ENCODE measurements at regions not wholly inside any gene's neighbourhood (a gene's known extent, or its start where the extent isn't known, plus 50 kb on each side); places are given as distances from the start of the nearest gene placed in this dataset.

DNA sequence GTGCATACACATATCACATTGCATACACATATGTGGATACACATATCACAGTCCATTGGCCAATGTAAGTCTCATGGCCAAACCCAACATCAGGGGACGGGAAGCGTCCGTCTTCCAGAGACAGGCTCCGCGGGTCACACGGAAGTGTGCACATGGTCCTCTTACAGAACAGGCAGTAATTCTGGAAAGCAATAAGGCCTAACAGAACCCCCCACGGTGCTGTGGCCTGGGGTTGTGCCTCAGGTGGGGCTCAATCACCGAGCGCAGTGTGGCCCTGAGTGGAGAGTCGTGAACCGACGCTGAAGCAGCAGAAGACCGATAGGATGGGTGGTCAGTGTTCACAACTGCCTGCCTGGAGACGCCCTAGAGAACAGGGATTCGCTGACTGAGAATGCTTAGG lies 857.3 kb downstream of the GALR1 start:
- DNase-seq, result no peak

DNA sequence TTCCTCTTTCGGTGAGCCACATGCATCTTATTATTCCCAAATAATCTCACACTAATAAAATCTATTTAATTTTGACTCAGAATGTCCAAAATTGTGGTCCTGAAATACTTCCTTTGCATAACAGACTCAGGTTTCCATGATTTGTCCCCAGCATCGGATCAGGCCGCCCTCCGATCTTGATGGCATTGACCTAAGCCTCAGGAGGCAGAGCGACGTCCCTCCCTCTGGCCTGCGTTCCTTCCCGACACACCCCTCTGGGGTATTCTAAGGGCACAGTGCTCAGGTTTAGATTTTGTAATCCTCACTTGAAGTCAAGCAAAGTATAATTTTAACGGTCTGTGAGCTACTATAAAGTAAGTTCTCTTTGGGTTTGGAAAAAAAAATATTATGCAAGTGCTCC lies 857.7 kb downstream of the GALR1 start:
- no peak for DNase-seq

- DNase-seq, result no peak
Measured at GRCh38 chr18:78108554-78108953, 858.9 kb downstream of the GALR1 start.

- no peak for DNase-seq
Measured at GRCh38 chr18:78113136-78113939, 863.7 kb downstream of the GALR1 start.

DNA sequence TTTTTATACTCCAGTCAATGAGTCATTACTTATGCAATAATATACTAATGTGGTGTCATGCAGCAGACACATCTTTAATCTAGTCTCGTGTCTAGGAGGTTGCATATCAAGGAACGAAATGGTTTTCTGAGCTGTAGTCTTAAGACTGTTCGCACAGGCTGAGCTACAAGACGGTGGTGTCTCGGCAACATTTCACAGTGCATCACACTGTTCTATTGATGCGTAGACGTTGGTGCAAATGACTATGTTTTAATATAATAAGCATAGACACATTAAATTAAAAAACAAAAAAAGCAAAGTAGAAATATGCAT lies 864.2 kb downstream of the GALR1 start:
- DNase-seq, result no peak

DNA sequence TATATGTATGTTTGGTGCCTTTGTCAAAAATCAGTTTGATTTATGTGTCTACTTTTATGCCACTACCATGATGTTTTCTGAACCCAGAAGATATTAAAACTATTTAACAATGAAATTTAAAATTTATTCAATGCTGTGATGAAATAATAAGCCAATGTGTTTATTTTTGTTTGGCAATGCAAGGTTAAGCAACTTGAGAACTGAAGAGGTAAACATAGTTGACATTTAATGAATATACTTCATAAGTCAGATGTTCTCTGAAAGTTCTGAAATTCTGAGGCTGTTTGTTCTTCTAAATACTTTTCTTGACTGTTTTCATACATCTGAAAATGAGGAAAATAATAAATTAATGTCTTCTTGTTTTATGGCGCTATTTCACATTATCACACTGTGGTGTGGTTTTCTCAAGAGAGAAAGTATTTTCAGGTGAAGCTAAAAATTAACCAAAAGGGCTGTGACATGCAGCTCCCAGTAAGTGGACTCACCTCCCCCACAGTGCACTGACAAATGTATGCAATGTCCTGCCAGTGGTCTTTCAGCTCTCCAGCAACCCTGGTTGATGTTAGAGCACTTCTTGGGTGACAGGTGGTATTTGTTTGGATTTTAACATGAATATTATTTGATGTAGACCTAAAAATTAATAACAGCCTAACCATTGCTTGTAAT lies 863.6 kb upstream of the SALL3 start:
- no peak for DNase-seq

GRCh38 chr18:78123144-78123909 lies 856.3 kb upstream of the SALL3 start:
- DNase-seq, result no peak

DNA sequence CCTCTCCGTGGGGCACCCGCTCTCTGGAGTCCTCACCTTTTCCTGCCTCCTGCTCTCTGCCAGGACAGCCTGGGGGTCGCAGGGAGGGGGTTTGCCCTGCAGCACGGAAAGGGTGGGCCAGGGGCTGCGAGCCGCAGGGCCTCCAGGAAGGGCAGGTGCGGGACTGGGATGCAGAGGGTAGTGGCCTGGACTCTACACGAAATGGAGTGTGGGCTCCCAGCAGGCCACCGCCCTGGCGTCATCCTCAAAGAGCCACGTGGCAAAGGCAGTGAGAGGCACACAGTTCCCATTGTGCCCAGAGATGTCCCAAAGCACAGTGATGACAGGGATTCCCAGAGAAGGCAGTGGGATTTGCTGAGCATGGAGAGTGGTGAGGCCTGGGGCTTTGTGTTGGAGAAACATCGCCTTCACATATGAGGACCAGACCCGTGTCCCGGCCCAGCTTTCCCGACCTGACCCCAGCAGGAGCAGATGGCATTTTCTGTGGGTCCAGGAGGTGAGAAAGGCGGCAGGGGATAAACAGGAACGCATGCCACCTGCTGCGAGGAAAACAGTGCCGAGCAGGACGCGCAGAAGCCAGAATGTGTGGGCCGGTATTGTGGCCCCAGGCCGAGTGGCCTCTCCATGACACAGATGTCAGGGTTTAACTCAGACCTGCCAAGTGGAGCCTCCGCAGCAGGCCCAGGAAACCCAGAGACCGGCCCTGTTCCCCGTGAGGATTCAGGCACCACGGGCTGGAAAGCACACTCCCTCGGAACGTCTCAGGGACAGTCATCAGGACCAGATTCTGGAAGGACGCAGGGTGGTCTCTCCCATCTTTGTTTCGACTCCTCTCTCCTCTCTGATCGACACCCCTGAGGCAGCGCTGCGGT lies 855.5 kb upstream of the SALL3 start:
- no peak for DNase-seq

- no peak for DNase-seq
Measured at GRCh38 chr18:78125206-78125896, 854.3 kb upstream of the SALL3 start.

GRCh38 chr18:78126106-78126505 lies 853.5 kb upstream of the SALL3 start:
- DNase-seq, result no peak

DNA sequence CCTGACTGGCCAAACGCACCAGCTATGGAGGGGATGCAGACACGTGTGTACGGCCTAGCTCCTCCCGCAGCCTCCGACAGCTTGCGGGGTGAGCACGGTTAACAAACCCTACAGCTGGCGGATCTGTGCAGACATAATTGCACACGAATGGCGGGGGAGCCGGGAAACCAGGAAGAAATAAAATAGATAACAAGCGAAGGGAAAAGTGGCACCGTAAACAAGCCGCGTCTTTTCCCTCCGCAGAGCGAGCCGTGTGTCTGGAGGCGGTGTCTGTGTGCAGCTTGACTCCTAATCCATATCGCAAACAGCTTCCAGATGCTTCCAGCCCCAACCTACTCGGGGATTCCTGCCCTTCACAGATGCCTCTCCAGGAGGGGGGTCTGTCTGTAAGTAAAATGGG lies 853.1 kb upstream of the SALL3 start:
- no peak for DNase-seq

- no peak for DNase-seq
Measured at GRCh38 chr18:78127041-78127440, 852.6 kb upstream of the SALL3 start.

DNA sequence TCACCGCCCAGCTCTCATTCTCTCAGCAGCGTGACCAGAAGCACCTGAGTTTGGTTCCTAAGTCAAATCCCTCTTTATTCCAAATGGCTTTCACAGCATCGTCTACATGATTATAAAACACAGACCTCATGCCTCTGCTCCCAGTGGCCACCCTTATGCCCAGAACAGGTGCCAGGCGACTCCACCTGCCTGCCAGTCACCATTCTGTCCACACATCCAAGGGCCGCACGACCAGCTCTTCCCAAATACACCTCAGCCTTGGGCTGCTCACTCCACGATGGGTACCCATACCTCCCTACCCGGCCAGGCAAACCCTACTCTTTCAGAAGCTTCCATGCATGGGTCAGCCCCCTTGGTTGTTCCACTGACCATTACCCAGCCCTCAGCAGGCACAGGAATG lies 851.6 kb upstream of the SALL3 start:
- DNase-seq, result no peak

- no peak for DNase-seq
Measured at GRCh38 chr18:78129260-78129659, 850.4 kb upstream of the SALL3 start.

- DNase-seq, result no peak
Measured at GRCh38 chr18:78130232-78131195, 849.1 kb upstream of the SALL3 start.

DNA sequence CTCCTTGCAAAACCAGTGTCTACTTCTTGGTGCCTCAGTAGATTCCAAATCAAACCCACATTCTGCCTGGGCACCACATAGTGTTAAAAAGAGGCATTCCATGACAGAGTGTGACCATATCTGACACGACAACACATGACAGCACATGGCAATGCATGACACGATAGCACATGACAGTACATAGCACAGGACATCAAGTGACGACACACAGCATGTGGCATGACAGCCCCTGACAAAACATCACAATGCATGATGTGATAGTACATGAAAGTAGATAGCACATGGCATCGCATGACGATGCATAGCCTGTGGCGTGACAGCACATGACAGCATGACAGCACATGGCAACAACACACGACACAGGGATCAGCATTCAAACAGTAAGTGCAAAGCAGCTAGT lies 845.9 kb upstream of the SALL3 start:
- DNase-seq, result no peak

DNA sequence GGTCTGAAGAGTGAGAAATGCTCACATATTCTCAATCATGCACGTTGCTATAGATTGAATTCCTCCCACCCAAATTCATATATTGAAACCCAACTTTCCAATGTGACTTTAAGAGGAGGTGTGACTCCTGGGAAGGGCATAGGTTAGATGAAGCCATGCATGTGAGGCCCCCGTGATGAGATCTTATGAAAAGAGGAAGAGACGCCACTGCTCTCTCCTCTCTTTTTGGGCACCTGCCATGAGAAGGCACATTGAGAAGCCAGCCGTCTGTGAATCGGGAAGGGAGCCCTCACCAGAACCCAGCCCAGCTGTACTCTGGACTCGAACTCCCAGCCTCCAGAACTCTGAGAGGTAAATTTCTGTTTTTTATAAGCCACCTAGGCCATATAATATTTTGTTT lies 842.6 kb upstream of the SALL3 start:
- peak in 1 of 56 donors; percentile 44 for DNase-seq

DNA sequence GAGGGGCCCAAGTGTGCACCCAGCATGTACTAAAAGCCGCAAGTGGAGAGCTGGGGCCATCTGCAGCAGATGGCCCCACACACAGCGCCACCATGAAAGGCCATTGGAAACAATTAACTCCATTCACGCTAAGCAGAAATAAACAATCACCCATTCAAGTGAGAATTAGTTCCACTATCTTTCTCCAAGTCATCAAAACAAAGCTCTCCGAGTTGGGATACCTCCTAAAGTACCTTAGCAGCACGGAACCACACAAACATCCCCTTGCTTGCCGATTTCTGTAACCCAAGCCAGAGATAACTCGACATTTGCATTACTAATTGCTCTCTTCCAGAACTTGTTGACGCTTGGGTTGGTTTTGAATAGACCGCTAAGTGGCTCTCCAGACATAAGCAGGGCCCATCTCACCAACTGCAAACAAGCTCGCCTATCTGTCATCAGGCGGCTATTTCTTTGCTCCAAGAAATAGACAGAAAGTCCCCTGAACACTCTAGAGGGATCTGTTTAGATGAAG lies 840.6 kb upstream of the SALL3 start:
- peak in 10 of 56 donors; percentile 13 to 38 (median 21) for DNase-seq

- DNase-seq, result no peak
Measured at GRCh38 chr18:78140294-78140693, 839.3 kb upstream of the SALL3 start.
